Body of pancreas (tissue), 4 donors: ENCODE measurements at regions not wholly inside any gene's neighbourhood (a gene's known extent, or its start where the extent isn't known, plus 50 kb on each side); places are given as distances from the start of the nearest gene placed in this dataset.
"Not testable (repeated sequence)": the region's sequence is repeated elsewhere in the genome, so short reads cannot be mapped to it uniquely, and the experiment has no call there.

ENCODE experiments used
- ATAC-seq: fragments of 150-250 bp; one replicate; pipeline ENCODE4 v1.9.1; 2016
- DNase-seq, 4 donors: peaks; one replicate each; pipeline ENCODE4 v3.0.0-alpha.2; 2019
- H3K27ac ChIP-seq, 4 donors: fragments of 200-600 bp; sonication (generic); 1 replicate in 3 of 4; 2 replicates in 1 of 4; pipeline versions ENCODE4 v1.5.1 to v1.6.1; 2016 to 2019; ENCODE audit warnings: mild to moderate bottlenecking in 1 of 4, mixed read lengths in 1 of 4, moderate library complexity in 1 of 4
- H3K27me3 ChIP-seq, 2 donors: fragments of 200-600 bp; sonication (generic); one replicate each; pipeline ENCODE4 v1.6.0; 2016; ENCODE audit warnings: mild to moderate bottlenecking in 1 of 2
- H3K36me3 ChIP-seq, 2 donors: fragments of 200-600 bp; sonication (generic); replicated peaks in 1 of 2; 2 replicates each; pipeline ENCODE4 v1.5.1; 2016; ENCODE audit warnings: low read depth in 2 of 2; ENCODE audit not compliant: insufficient read depth in 1 of 2
- H3K4me1 ChIP-seq: fragments of 200-600 bp; sonication (generic); one replicate; pipeline ENCODE4 v1.6.0; 2016
- H3K4me3 ChIP-seq, 2 donors: fragments of 200-600 bp; sonication (generic); 1 replicate in 1 of 2; 2 replicates in 1 of 2; pipeline ENCODE4 v1.5.1; 2016 to 2019
- H3K9me3 ChIP-seq, 3 donors: fragments of 200-600 bp; sonication (generic); 1 replicate in 2 of 3; 2 replicates in 1 of 3; pipeline ENCODE4 v1.5.1; 2016
- POLR2A ChIP-seq, 3 donors: fragments of 450-650 bp; IDR thresholded peaks; one replicate each; pipeline ENCODE4 v1.6.1; 2016; ENCODE audit warnings: antibody characterized with exemption in 3 of 3, mild to moderate bottlenecking in 2 of 3
- WGBS, 2 donors: methylation state at CpG; one replicate each; pipeline ENCODE4 v1.1.5; 2017; 5-methylcytosine and 5-hydroxymethylcytosine counted together
- intact Hi-C: fragments of 100-400 bp; cut with DNase I; formaldehyde crosslinking; loops from one replicate; pipeline ENCODE4 v1.15.1; 2023
- TF ChIP-seq, protein P1 (sequence below), 7 experiments: fragments of 450-650 bp in 4 of 7; fragments of 200-600 bp in 3 of 7; sonication (generic) in 3 of 7; IDR thresholded peaks; one replicate each; pipeline ENCODE4 v1.5.1; 2016 to 2019; ENCODE audit warnings: antibody characterized with exemption in 7 of 7

GRCh38 chr7:23928418-23928775 lies 218.4 kb downstream of the STK31 start:
- no peaks in the 10 kb centered on the region for H3K36me3 ChIP-seq
- H3K4me1 ChIP-seq, result no peaks in the 10 kb centered on the region
- no peak overlapping the region for H3K27ac ChIP-seq
- intact Hi-C loops, result no loop called here
- H3K27me3 ChIP-seq, result no peaks in the 10 kb centered on the region
- TF ChIP-seq POLR2A (IDR thresholded peaks at IDR 0.05), result no peak
- TF ChIP-seq, protein P1, sequence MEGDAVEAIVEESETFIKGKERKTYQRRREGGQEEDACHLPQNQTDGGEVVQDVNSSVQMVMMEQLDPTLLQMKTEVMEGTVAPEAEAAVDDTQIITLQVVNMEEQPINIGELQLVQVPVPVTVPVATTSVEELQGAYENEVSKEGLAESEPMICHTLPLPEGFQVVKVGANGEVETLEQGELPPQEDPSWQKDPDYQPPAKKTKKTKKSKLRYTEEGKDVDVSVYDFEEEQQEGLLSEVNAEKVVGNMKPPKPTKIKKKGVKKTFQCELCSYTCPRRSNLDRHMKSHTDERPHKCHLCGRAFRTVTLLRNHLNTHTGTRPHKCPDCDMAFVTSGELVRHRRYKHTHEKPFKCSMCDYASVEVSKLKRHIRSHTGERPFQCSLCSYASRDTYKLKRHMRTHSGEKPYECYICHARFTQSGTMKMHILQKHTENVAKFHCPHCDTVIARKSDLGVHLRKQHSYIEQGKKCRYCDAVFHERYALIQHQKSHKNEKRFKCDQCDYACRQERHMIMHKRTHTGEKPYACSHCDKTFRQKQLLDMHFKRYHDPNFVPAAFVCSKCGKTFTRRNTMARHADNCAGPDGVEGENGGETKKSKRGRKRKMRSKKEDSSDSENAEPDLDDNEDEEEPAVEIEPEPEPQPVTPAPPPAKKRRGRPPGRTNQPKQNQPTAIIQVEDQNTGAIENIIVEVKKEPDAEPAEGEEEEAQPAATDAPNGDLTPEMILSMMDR (IDR thresholded peaks at IDR 0.05), result no peak
- ATAC-seq (no peak), DNase-seq (no peak)
- 58 to 62% methylated on average over 3 of the region's 3 CpGs for WGBS, 2 donors
- no peaks in the 10 kb centered on the region for H3K9me3 ChIP-seq
- H3K4me3 ChIP-seq, result no peak overlapping the region

DNA sequence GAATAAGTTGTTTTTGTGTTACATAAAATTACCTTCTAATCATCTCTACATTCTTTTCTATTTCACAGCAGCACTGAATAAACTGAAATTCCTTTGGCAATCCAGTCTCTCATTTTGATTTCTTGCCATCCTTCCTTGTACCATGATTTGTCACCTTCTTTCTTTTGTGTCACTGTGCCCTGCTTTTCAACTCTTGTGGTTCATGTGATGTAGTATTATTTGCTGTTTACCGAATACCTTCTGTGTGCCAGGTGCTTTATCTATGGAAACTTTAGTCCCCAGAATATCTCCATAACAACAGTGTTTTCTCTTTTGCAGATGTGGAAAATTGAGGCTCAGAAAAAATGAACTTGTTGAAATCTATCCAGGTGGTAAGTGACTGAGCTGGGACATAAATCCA lies 220.3 kb downstream of the STK31 start:
- TF ChIP-seq, protein P1 (IDR thresholded peaks at IDR 0.05), result no peak
- TF ChIP-seq POLR2A (IDR thresholded peaks at IDR 0.05), result no peak
- DNase-seq, result no peak

DNA sequence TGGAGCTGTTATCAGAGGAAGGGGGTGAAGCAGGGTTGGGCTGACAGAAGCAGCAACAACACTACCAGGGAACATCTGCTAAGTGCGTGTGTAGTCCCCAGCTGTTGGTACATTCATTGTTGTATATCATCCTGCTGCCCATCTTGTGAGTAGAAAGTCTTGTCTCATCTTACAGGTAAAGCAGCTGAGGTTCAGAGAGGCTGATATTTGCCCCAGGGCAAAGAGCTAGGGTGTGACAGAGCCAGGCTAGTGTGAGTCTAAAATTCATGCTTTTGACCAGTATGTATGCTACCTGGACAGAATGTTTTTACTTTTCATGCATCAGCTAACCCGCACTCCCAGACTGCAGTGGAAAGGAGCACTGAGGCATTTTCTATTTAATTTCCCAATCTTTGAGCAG lies 221.6 kb downstream of the STK31 start:
- no peaks in the 10 kb centered on the region for H3K36me3 ChIP-seq
- no peak overlapping the region for H3K27ac ChIP-seq
- ATAC-seq, result no peak
- 88 to 92% methylated on average over 2 of the region's 2 CpGs for WGBS, 2 donors
- H3K27me3 ChIP-seq, result no peaks in the 10 kb centered on the region
- no peaks in the 10 kb centered on the region for H3K4me1 ChIP-seq
- no peaks in the 10 kb centered on the region for H3K9me3 ChIP-seq
- TF ChIP-seq POLR2A (IDR thresholded peaks at IDR 0.05), result no peak
- TF ChIP-seq, protein P1 (IDR thresholded peaks at IDR 0.05), result no peak
- intact Hi-C loops, result no loop called here
- H3K4me3 ChIP-seq, result no peak overlapping the region
- no peak for DNase-seq

More for the DNA sequence above, 220.3 kb downstream of the STK31 start:
- WGBS, 2 donors, result 18 to 26% methylated on average over 1 of the region's 1 CpG
- no peaks in the 10 kb centered on the region for H3K9me3 ChIP-seq
- H3K4me1 ChIP-seq, result no peaks in the 10 kb centered on the region
- H3K4me3 ChIP-seq, result no peak overlapping the region
- no peak for ATAC-seq
- no peaks in the 10 kb centered on the region for H3K36me3 ChIP-seq
- no peak overlapping the region for H3K27ac ChIP-seq
- intact Hi-C loops, result no loop called here
- no peaks in the 10 kb centered on the region for H3K27me3 ChIP-seq

GRCh38 chr7:23938215-23938614 lies 228.2 kb downstream of the STK31 start:
- 76 to 79% methylated on average over 1 of the region's 1 CpG for WGBS, 2 donors
- Histone ChIP-seq H3K36me3 (no peaks in the 10 kb centered on the region), H3K27me3 (no peaks in the 10 kb centered on the region), H3K4me3 (no peak overlapping the region), H3K4me1 (no peaks in the 10 kb centered on the region), H3K27ac (no peak overlapping the region), H3K9me3 (no peaks in the 10 kb centered on the region)
- intact Hi-C loops, result no loop called here
- no peak for ATAC-seq
- DNase-seq, result no peak
- TF ChIP-seq, protein P1 (IDR thresholded peaks at IDR 0.05), result no peak
- no peak for TF ChIP-seq POLR2A (IDR thresholded peaks at IDR 0.05)

- Histone ChIP-seq H3K36me3 (no peaks in the 10 kb centered on the region), H3K27me3 (no peaks in the 10 kb centered on the region), H3K4me1 (no peaks in the 10 kb centered on the region), H3K9me3 (no peaks in the 10 kb centered on the region), H3K4me3 (no peak overlapping the region), H3K27ac (no peak overlapping the region)
- TF ChIP-seq, protein P1 (IDR thresholded peaks at IDR 0.05), result peak in 3 of 7 experiments; percentile 30 to 46 (median 35)
- TF ChIP-seq POLR2A (IDR thresholded peaks at IDR 0.05), result no peak
- ATAC-seq, result peak; percentile 30
- 15 to 16% methylated on average over 4 of the region's 4 CpGs for WGBS, 2 donors
- intact Hi-C loops, result no loop called here
- DNase-seq, result peak; percentile 13 to 38 (median 26)
These were observed 229.0 kb downstream of the STK31 start for GRCh38 chr7:23938937-23939552.

DNA sequence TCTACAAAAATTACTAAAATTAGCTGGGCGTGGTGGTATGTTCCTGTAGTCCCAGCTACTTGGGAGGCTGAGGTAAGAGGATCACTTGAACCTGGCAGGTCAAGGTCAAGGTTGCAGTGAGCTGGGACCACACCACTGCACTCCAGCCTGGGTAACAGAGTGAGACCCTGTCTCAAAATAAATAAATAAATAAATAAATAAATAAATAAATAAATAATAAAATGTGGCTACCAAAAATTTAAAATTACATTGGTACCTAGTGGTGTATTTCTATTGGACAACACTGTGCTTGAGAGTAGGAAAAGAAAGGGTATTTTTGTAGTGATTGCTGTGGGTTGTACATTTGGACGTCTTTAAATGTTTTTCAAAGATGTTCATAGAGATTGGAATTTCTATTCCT lies 229.7 kb downstream of the STK31 start:
- ATAC-seq, DNase-seq, H3K4me3 ChIP-seq, H3K9me3 ChIP-seq, H3K27ac ChIP-seq, H3K4me1 ChIP-seq, H3K27me3 ChIP-seq, H3K36me3 ChIP-seq, intact Hi-C loops: not testable (repeated sequence)
- 56 to 61% methylated on average over 2 of the region's 2 CpGs for WGBS, 2 donors
